ENCODE measurements at regions not wholly inside any gene's neighbourhood (a gene's known extent, or its start where the extent isn't known, plus 50 kb on each side); places are given as distances from the start of the nearest gene placed in this dataset.

DNA sequence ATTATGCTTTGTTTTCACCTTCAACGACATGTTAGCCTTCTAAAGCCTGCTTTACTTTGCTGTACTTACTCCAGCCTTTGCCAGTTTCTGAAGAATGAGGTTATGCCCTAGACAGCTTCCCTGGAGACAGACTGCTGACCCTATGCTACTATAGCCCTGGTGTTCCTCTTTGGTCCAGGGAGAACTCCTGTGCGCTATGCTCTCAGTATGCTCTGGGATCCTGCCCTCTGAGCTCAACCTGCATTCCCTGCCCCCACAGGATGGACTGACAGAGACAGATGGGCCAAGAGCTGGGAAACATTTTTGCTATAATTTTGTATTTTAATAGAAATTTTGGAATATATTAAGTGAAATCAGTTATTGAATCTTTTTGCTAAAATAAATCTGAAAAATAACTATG, 425.9 kb downstream of the TMA16 start:
- H3K27me3 ChIP-seq (ENCODE audit: control insufficient read depth in 4 of 4, insufficient read depth in 4 of 4, low read length in 3 of 4), result peaks cover 0 to 2% (median 0%) of the 10 kb centered on the region in 4 donors
- H3K4me1 ChIP-seq (ENCODE audit: control insufficient read depth in 4 of 4, insufficient read depth in 4 of 4, low read length in 3 of 4), result no peaks in the 10 kb centered on the region
- TF ChIP-seq GABPA (IDR thresholded peaks at IDR 0.05 in 1 of 2, conservative IDR thresholded peaks at IDR 0.05 in 1 of 2), result no peak
- H3K4me3 ChIP-seq (ENCODE audit: low read depth in 1 of 3, low read length in 3 of 3), result no peak overlapping the region
- DNase-seq (ENCODE audit: low spot score), result no peak
- no peaks in the 10 kb centered on the region for H3K9me3 ChIP-seq (ENCODE audit: control insufficient read depth in 4 of 4, low read length in 3 of 4)
- H3K27ac ChIP-seq (ENCODE audit: low read depth in 1 of 2, low read length in 2 of 2), result no peak overlapping the region
- 54% methylated on average over 2 of the region's 2 CpGs for WGBS
- H3K9ac ChIP-seq (ENCODE audit: low read depth in 1 of 2, low read length in 2 of 2), result no peak overlapping the region
- no peaks in the 10 kb centered on the region for H3K36me3 ChIP-seq (ENCODE audit: control insufficient read depth in 4 of 4, insufficient read depth in 3 of 4, low read depth in 1 of 4, low read length in 3 of 4)

DNA sequence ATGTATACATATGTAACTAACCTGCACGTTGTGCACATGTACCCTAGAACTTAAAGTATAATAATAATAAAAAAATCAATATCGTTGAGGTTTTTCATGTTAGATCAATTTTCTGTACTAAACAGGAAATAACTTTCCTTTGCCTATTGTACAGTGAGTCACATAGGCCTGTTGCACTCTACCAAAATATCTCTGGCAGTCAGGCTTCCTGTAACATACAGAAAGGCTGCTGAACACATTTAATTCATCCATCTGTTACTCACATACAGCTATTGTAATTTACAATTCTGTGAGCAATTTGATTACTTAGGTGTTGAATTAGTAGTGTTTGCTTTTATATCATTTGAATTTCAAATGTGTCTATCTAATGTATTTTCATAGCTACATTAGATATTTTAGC, 427.8 kb downstream of the TMA16 start:
- Histone ChIP-seq H3K9ac (ENCODE audit: low read depth in 1 of 2, low read length in 2 of 2) (no peak overlapping the region), H3K27ac (ENCODE audit: low read depth in 1 of 2, low read length in 2 of 2) (no peak overlapping the region), H3K27me3 (ENCODE audit: control insufficient read depth in 4 of 4, insufficient read depth in 4 of 4, low read length in 3 of 4) (no peaks in the 10 kb centered on the region), H3K36me3 (ENCODE audit: control insufficient read depth in 4 of 4, insufficient read depth in 3 of 4, low read depth in 1 of 4, low read length in 3 of 4) (no peaks in the 10 kb centered on the region), H3K4me3 (ENCODE audit: low read depth in 1 of 3, low read length in 3 of 3) (no peak overlapping the region), H3K9me3 (ENCODE audit: control insufficient read depth in 4 of 4, low read length in 3 of 4) (no peaks in the 10 kb centered on the region), H3K4me1 (ENCODE audit: control insufficient read depth in 4 of 4, insufficient read depth in 4 of 4, low read length in 3 of 4) (no peaks in the 10 kb centered on the region)
- no peak for TF ChIP-seq SP1 (IDR thresholded peaks at IDR 0.05)
- 67% methylated on average over 2 of the region's 2 CpGs for WGBS
- DNase-seq (ENCODE audit: low spot score), result no peak

- TF ChIP-seq, protein P1, sequence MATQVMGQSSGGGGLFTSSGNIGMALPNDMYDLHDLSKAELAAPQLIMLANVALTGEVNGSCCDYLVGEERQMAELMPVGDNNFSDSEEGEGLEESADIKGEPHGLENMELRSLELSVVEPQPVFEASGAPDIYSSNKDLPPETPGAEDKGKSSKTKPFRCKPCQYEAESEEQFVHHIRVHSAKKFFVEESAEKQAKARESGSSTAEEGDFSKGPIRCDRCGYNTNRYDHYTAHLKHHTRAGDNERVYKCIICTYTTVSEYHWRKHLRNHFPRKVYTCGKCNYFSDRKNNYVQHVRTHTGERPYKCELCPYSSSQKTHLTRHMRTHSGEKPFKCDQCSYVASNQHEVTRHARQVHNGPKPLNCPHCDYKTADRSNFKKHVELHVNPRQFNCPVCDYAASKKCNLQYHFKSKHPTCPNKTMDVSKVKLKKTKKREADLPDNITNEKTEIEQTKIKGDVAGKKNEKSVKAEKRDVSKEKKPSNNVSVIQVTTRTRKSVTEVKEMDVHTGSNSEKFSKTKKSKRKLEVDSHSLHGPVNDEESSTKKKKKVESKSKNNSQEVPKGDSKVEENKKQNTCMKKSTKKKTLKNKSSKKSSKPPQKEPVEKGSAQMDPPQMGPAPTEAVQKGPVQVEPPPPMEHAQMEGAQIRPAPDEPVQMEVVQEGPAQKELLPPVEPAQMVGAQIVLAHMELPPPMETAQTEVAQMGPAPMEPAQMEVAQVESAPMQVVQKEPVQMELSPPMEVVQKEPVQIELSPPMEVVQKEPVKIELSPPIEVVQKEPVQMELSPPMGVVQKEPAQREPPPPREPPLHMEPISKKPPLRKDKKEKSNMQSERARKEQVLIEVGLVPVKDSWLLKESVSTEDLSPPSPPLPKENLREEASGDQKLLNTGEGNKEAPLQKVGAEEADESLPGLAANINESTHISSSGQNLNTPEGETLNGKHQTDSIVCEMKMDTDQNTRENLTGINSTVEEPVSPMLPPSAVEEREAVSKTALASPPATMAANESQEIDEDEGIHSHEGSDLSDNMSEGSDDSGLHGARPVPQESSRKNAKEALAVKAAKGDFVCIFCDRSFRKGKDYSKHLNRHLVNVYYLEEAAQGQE (IDR thresholded peaks at IDR 0.05), result no peak
- TF ChIP-seq HNF4A (conservative IDR thresholded peaks at IDR 0.05), result no peak
- TF ChIP-seq TAF1 (conservative IDR thresholded peaks at IDR 0.05), result no peak
- TF ChIP-seq JUND (IDR thresholded peaks at IDR 0.05), result no peak
- TF ChIP-seq RAD21 (IDR thresholded peaks at IDR 0.05), result no peak
- TF ChIP-seq EGR1 (IDR thresholded peaks at IDR 0.05; ENCODE audit: low read depth in 2 of 2), result no peak
- TF ChIP-seq SP1 (IDR thresholded peaks at IDR 0.05), result no peak
- TF ChIP-seq, protein P2, sequence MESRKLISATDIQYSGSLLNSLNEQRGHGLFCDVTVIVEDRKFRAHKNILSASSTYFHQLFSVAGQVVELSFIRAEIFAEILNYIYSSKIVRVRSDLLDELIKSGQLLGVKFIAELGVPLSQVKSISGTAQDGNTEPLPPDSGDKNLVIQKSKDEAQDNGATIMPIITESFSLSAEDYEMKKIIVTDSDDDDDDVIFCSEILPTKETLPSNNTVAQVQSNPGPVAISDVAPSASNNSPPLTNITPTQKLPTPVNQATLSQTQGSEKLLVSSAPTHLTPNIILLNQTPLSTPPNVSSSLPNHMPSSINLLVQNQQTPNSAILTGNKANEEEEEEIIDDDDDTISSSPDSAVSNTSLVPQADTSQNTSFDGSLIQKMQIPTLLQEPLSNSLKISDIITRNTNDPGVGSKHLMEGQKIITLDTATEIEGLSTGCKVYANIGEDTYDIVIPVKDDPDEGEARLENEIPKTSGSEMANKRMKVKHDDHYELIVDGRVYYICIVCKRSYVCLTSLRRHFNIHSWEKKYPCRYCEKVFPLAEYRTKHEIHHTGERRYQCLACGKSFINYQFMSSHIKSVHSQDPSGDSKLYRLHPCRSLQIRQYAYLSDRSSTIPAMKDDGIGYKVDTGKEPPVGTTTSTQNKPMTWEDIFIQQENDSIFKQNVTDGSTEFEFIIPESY (IDR thresholded peaks at IDR 0.05), result no peak
- Histone ChIP-seq H3K9ac (ENCODE audit: low read depth in 1 of 2, low read length in 2 of 2) (no peak overlapping the region), H3K9me3 (ENCODE audit: control insufficient read depth in 4 of 4, low read length in 3 of 4) (no peaks in the 10 kb centered on the region), H3K36me3 (ENCODE audit: control insufficient read depth in 4 of 4, insufficient read depth in 3 of 4, low read depth in 1 of 4, low read length in 3 of 4) (no peaks in the 10 kb centered on the region), H3K27me3 (ENCODE audit: control insufficient read depth in 4 of 4, insufficient read depth in 4 of 4, low read length in 3 of 4) (no peaks in the 10 kb centered on the region), H3K4me1 (ENCODE audit: control insufficient read depth in 4 of 4, insufficient read depth in 4 of 4, low read length in 3 of 4) (no peaks in the 10 kb centered on the region), H3K27ac (ENCODE audit: low read depth in 1 of 2, low read length in 2 of 2) (no peak overlapping the region), H3K4me3 (ENCODE audit: low read depth in 1 of 3, low read length in 3 of 3) (no peak overlapping the region)
- 67% methylated on average over 2 of the region's 2 CpGs for WGBS
- DNase-seq (ENCODE audit: low spot score), result no peak
These were observed 428.6 kb downstream of the TMA16 start for GRCh38 chr4:163923092-163923491.

Data from liver (tissue), 7 donors.